ENCODE measurements at regions not wholly inside any gene's neighbourhood (a gene's known extent, or its start where the extent isn't known, plus 50 kb on each side); places are given as distances from the start of the nearest gene placed in this dataset.

GRCh38 chr6:21398741-21399325 lies 194.7 kb upstream of the SOX4 start:
- no peak overlapping the region for H3K27ac ChIP-seq (ENCODE audit: low read length)
- POLR2A ChIA-PET = no interaction called here
- no peak for ATAC-seq
- no peaks in the 10 kb centered on the region for H3K9me3 ChIP-seq (ENCODE audit: control insufficient read depth, insufficient read depth, low read depth, low read length)
- no peaks in the 10 kb centered on the region for H3K27me3 ChIP-seq (ENCODE audit: control insufficient read depth, insufficient read depth, low read length)
- H3K36me3 ChIP-seq (ENCODE audit: control insufficient read depth, insufficient read depth, low read length) = no peaks in the 10 kb centered on the region
- no peaks in the 10 kb centered on the region for H3K4me1 ChIP-seq (ENCODE audit: control insufficient read depth, insufficient read depth, low read length)
- no peak for DNase-seq (ENCODE audit: low read depth, low spot score)
- BruUV-seq (replicated peaks) = no TSS peak
- intact Hi-C loops (cut with micrococcal nuclease; ENCODE audit: unreplicated experiment) = no loop called here
- in situ Hi-C loops (cut with HindIII; ENCODE audit: low pct_unique_long_range_greater_than_20kb, low sequenced_read_pairs) = no loop called here
- TF ChIP-seq CTCF (IDR thresholded peaks at IDR 0.05) = no peak
- no peak for TF ChIP-seq TCF7L2 (IDR thresholded peaks at IDR 0.05; ENCODE audit: low read depth, low read length)
- no peak for TF ChIP-seq REST (IDR thresholded peaks at IDR 0.05; ENCODE audit: insufficient read depth in 1 of 2, low read depth in 2 of 2, low read length in 1 of 2)
- TF ChIP-seq POLR2AphosphoS5 (IDR thresholded peaks at IDR 0.05; ENCODE audit: low read depth, low read length) = no peak
- no peak for TF ChIP-seq SIN3A (IDR thresholded peaks at IDR 0.05; ENCODE audit: borderline replicate concordance, insufficient read depth, low read depth, low read length)
- H3K4me3 ChIP-seq (ENCODE audit: low read depth in 2 of 2, low read length in 2 of 2) = no peak overlapping the region
- CTCF ChIA-PET = no interaction called here

- ChIA-PET CTCF (no interaction called here), POLR2A (no interaction called here)
- ATAC-seq (no peak), DNase-seq (ENCODE audit: low read depth, low spot score) (no peak)
- no peak overlapping the region for H3K4me3 ChIP-seq (ENCODE audit: low read depth in 2 of 2, low read length in 2 of 2)
- no peaks in the 10 kb centered on the region for H3K4me1 ChIP-seq (ENCODE audit: control insufficient read depth, insufficient read depth, low read length)
- no peak for TF ChIP-seq REST (IDR thresholded peaks at IDR 0.05; ENCODE audit: insufficient read depth in 1 of 2, low read depth in 2 of 2, low read length in 1 of 2)
- no peak for TF ChIP-seq POLR2AphosphoS5 (IDR thresholded peaks at IDR 0.05; ENCODE audit: low read depth, low read length)
- TF ChIP-seq CTCF (IDR thresholded peaks at IDR 0.05) = no peak
- no peak for TF ChIP-seq SIN3A (IDR thresholded peaks at IDR 0.05; ENCODE audit: borderline replicate concordance, insufficient read depth, low read depth, low read length)
- no peak for TF ChIP-seq TCF7L2 (IDR thresholded peaks at IDR 0.05; ENCODE audit: low read depth, low read length)
- H3K27ac ChIP-seq (ENCODE audit: low read length) = no peak overlapping the region
- no peaks in the 10 kb centered on the region for H3K27me3 ChIP-seq (ENCODE audit: control insufficient read depth, insufficient read depth, low read length)
- no peaks in the 10 kb centered on the region for H3K36me3 ChIP-seq (ENCODE audit: control insufficient read depth, insufficient read depth, low read length)
- H3K9me3 ChIP-seq (ENCODE audit: control insufficient read depth, insufficient read depth, low read depth, low read length) = no peaks in the 10 kb centered on the region
- no TSS peak for BruUV-seq (replicated peaks)
- in situ Hi-C loops (cut with HindIII; ENCODE audit: low pct_unique_long_range_greater_than_20kb, low sequenced_read_pairs) = no loop called here
- intact Hi-C loops (cut with micrococcal nuclease; ENCODE audit: unreplicated experiment) = no loop called here
Observed at GRCh38 chr6:21402368-21402767, 191.2 kb upstream of the SOX4 start.
